K562 (cell line): ENCODE measurements at regions not wholly inside any gene's neighbourhood (a gene's known extent, or its start where the extent isn't known, plus 50 kb on each side); places are given as distances from the start of the nearest gene placed in this dataset.
A peak's percentile ranks its signal among the peaks of the same experiment; 100 is the strongest.

Experiments used
- ETV5 ChIP-seq: sonication (generic); formaldehyde crosslinking; IDR thresholded peaks from 2 replicates; pipeline ENCODE4 v1.4.0; 2020; ENCODE audit warnings: low read depth, mild to moderate bottlenecking, missing genetic modification reagents
- HBP1 ChIP-seq: fragments of 450-650 bp; formaldehyde crosslinking; IDR thresholded peaks from 2 replicates; pipeline ENCODE4 v1.4.0; 2022; ENCODE audit warnings: missing genetic modification characterization
- HDAC2 ChIP-seq: fragments of 450-650 bp; IDR thresholded peaks from 2 replicates; pipeline ENCODE4 v1.6.1; 2016; ENCODE audit warnings: mild to moderate bottlenecking
- HDAC8 ChIP-seq: fragments of 450-650 bp; IDR thresholded peaks from 2 replicates; pipeline ENCODE4 v1.6.1; 2016; ENCODE audit warnings: mild to moderate bottlenecking, missing genetic modification characterization, moderate library complexity, missing compliant biosample characterization
- IRF2 ChIP-seq: sonication (generic); formaldehyde crosslinking; IDR thresholded peaks from 2 replicates; pipeline ENCODE4 v1.8.1; 2022; ENCODE audit warnings: mild to moderate bottlenecking, missing genetic modification reagents
- NFYB ChIP-seq: IDR thresholded peaks from 2 replicates; pipeline ENCODE4 v1.6.1; 2011; ENCODE audit warnings: mild to moderate bottlenecking, moderate library complexity; ENCODE audit not compliant: insufficient read length; ENCODE audit errors: extremely low read depth
- NRF1 ChIP-seq, 2 experiments: fragments of 450-650 bp; IDR thresholded peaks in 1 of 2; conservative IDR thresholded peaks in 1 of 2; 2 replicates each; pipeline ENCODE4 v1.6.1; 2014; ENCODE audit warnings: mild to moderate bottlenecking in 2 of 2
- RBFOX2 ChIP-seq: fragments of 200-400 bp; formaldehyde crosslinking; IDR thresholded peaks from 2 replicates; pipeline ENCODE4 v1.6.1; 2017; ENCODE audit warnings: low read depth, mild to moderate bottlenecking, low read length, moderate library complexity
- RBM25 ChIP-seq: fragments of 200-400 bp; formaldehyde crosslinking; IDR thresholded peaks from 2 replicates; pipeline ENCODE4 v1.6.1; 2018; ENCODE audit warnings: low read length, low read depth, moderate library complexity; ENCODE audit not compliant: severe bottlenecking
- SREBF2 ChIP-seq: sonication (generic); formaldehyde crosslinking; IDR thresholded peaks from 2 replicates; pipeline ENCODE4 v1.4.0; 2020; ENCODE audit warnings: mild to moderate bottlenecking, missing genetic modification reagents
- SRSF9 ChIP-seq: fragments of 200-400 bp; formaldehyde crosslinking; IDR thresholded peaks from 2 replicates; pipeline ENCODE4 v1.6.1; 2017; ENCODE audit warnings: low read depth, low read length, borderline replicate concordance
- STAT5B ChIP-seq: fragments of 250-450 bp; sonication (Bioruptor Pico); IDR thresholded peaks from 2 replicates; pipeline ENCODE4 v1.8.0; 2021; ENCODE audit warnings: mild to moderate bottlenecking, inconsistent platforms
- ZBED1 ChIP-seq: IDR thresholded peaks from 2 replicates; pipeline ENCODE4 v1.6.1; 2014
- ZBTB2 ChIP-seq: fragments of 450-650 bp; IDR thresholded peaks from 2 replicates; pipeline ENCODE4 v1.6.1; 2016; ENCODE audit warnings: antibody characterized with exemption
- ZNF140 ChIP-seq: fragments of 250-450 bp; sonication (Bioruptor Pico); IDR thresholded peaks from 2 replicates; pipeline ENCODE4 v1.8.0; 2021; ENCODE audit warnings: moderate library complexity, mild to moderate bottlenecking, inconsistent platforms
- ZNF263 ChIP-seq: sonication (generic); formaldehyde crosslinking; IDR thresholded peaks from 2 replicates; pipeline ENCODE4 v1.8.0; 2022; ENCODE audit warnings: mild to moderate bottlenecking, missing genetic modification reagents, borderline replicate concordance
- ZNF277 ChIP-seq: fragments of 250-450 bp; sonication (Bioruptor Pico); IDR thresholded peaks from 2 replicates; pipeline ENCODE4 v1.8.0; 2022; ENCODE audit warnings: inconsistent platforms, mild to moderate bottlenecking, moderate library complexity, borderline replicate concordance
- TF ChIP-seq, protein P1 (sequence below): fragments of 250-450 bp; sonication (Bioruptor Pico); IDR thresholded peaks from 2 replicates; pipeline ENCODE4 v1.9.0; 2021; ENCODE audit warnings: mild to moderate bottlenecking, inconsistent platforms
- TF ChIP-seq, protein P2 (sequence below): fragments of 200-400 bp; formaldehyde crosslinking; IDR thresholded peaks from 2 replicates; pipeline ENCODE4 v1.6.1; 2017; ENCODE audit warnings: mild to moderate bottlenecking, low read depth, low read length, moderate library complexity

GRCh38 chr22:22039286-22040074 lies 56.9 kb upstream of the TOP3B start (continued):
- TF ChIP-seq ZNF277 (CRISPR knock-in tag) (0 out of 2 replicates have a peak, but pooled peaks have one; percentile 13), ZBED1 (no peak), HDAC8 (tag) (no peak), ETV5 (CRISPR knock-in tag) (no peak), HDAC2 (no peak), NFYB (no peak), ZNF263 (peak; percentile 33; the same call in 1 of the 2 replicates), IRF2 (peak; percentile 84; the same call in 1 of the 2 replicates), SRSF9 (no peak), RBFOX2 (no peak), SREBF2 (CRISPR knock-in tag) (no peak), NRF1 (conservative IDR thresholded peaks at IDR 0.05 in 1 of 2, IDR thresholded peaks at IDR 0.05 in 1 of 2) (no peak), ZNF140 (0 out of 2 replicates have a peak, but pooled peaks have one; percentile 44), HBP1 (peak; percentile 9; the same call in 1 of the 2 replicates), STAT5B (CRISPR knock-in tag) (no peak), RBM25 (no peak), ZBTB2 (no peak)
- TF ChIP-seq, protein P1, sequence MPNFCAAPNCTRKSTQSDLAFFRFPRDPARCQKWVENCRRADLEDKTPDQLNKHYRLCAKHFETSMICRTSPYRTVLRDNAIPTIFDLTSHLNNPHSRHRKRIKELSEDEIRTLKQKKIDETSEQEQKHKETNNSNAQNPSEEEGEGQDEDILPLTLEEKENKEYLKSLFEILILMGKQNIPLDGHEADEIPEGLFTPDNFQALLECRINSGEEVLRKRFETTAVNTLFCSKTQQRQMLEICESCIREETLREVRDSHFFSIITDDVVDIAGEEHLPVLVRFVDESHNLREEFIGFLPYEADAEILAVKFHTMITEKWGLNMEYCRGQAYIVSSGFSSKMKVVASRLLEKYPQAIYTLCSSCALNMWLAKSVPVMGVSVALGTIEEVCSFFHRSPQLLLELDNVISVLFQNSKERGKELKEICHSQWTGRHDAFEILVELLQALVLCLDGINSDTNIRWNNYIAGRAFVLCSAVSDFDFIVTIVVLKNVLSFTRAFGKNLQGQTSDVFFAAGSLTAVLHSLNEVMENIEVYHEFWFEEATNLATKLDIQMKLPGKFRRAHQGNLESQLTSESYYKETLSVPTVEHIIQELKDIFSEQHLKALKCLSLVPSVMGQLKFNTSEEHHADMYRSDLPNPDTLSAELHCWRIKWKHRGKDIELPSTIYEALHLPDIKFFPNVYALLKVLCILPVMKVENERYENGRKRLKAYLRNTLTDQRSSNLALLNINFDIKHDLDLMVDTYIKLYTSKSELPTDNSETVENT (CRISPR knock-in tag) = no peak
- TF ChIP-seq, protein P2, sequence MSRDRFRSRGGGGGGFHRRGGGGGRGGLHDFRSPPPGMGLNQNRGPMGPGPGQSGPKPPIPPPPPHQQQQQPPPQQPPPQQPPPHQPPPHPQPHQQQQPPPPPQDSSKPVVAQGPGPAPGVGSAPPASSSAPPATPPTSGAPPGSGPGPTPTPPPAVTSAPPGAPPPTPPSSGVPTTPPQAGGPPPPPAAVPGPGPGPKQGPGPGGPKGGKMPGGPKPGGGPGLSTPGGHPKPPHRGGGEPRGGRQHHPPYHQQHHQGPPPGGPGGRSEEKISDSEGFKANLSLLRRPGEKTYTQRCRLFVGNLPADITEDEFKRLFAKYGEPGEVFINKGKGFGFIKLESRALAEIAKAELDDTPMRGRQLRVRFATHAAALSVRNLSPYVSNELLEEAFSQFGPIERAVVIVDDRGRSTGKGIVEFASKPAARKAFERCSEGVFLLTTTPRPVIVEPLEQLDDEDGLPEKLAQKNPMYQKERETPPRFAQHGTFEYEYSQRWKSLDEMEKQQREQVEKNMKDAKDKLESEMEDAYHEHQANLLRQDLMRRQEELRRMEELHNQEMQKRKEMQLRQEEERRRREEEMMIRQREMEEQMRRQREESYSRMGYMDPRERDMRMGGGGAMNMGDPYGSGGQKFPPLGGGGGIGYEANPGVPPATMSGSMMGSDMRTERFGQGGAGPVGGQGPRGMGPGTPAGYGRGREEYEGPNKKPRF = no peak
